Right lobe of liver (tissue), 6 donors: ENCODE measurements at regions not wholly inside any gene's neighbourhood (a gene's known extent, or its start where the extent isn't known, plus 50 kb on each side); places are given as distances from the start of the nearest gene placed in this dataset.
"Not testable (repeated sequence)": the region's sequence is repeated elsewhere in the genome, so short reads cannot be mapped to it uniquely, and the experiment has no call there.

Experiments used
- ATAC-seq, 4 donors: fragments of 200-7000 bp; cut with Tn5 transposase; one replicate each; pipeline ENCODE4 v1.9.1; 2020; ENCODE audit warnings: mild to moderate bottlenecking in 4 of 4, moderate library complexity in 4 of 4
- DNase-seq, 3 donors: peaks; one replicate each; pipeline ENCODE4 v3.0.0-alpha.2; 2020
- H3K27ac ChIP-seq, 3 donors: fragments of 200-600 bp; one replicate each; pipeline ENCODE4 v1.8.0; 2022
- H3K27me3 ChIP-seq, 2 donors: fragments of 200-600 bp; one replicate each; pipeline ENCODE4 v1.8.0; 2022
- H3K36me3 ChIP-seq, 4 donors: fragments of 200-600 bp; sonication (generic) in 1 of 4; one replicate each; pipeline versions ENCODE4 v1.5.1 to v1.8.0; 2017 to 2022; ENCODE audit warnings: control low read depth in 1 of 4
- H3K4me1 ChIP-seq, 4 donors: fragments of 200-600 bp; sonication (generic) in 1 of 4; one replicate each; pipeline versions ENCODE4 v1.5.1 to v1.8.0; 2017 to 2022; ENCODE audit warnings: control low read depth in 1 of 4
- H3K4me3 ChIP-seq, 3 donors: fragments of 200-600 bp; one replicate each; pipeline ENCODE4 v1.8.0; 2022
- H3K9me3 ChIP-seq, 4 donors: fragments of 200-600 bp; sonication (generic) in 1 of 4; one replicate each; pipeline versions ENCODE4 v1.5.1 to v1.8.0; 2017 to 2022; ENCODE audit warnings: control low read depth in 1 of 4
- POLR2A ChIP-seq: fragments of 450-650 bp; IDR thresholded peaks from one replicate; pipeline ENCODE4 v1.6.1; 2017; ENCODE audit warnings: antibody characterized with exemption, mild to moderate bottlenecking
- WGBS: methylation state at CpG from one replicate; pipeline ENCODE4 v1.1.6; 2018; ENCODE audit warnings: low coverage, low lambda C conversion rate; ENCODE audit not compliant: insufficient coverage; ENCODE audit errors: missing lambda C conversion rate; 5-methylcytosine and 5-hydroxymethylcytosine counted together
- intact Hi-C, 2 donors: fragments of 100-400 bp; cut with DNase I; formaldehyde crosslinking; loops; one replicate each; pipeline versions ENCODE4 v1.11.2 to v1.14.1; 2022
- TF ChIP-seq, protein P1 (sequence below), 4 donors: fragments of 200-600 bp in 3 of 4; fragments of 450-650 bp in 1 of 4; IDR thresholded peaks; one replicate each; pipeline versions ENCODE4 v1.5.1 to v1.8.0; 2016 to 2022; ENCODE audit warnings: antibody characterized with exemption in 4 of 4, mild to moderate bottlenecking in 2 of 4
- donor health status: DM: no; HTN: yes; CAD: no.
- donor health status: DM: no; HTN: no; CAD: no.
- donor health status: DM: no; HTN: no; CAD: no.
- donor health status: DM: no; HTN: yes; CAD: no.
- donor health status: DM: no; HTN: yes; CAD: no.

DNA sequence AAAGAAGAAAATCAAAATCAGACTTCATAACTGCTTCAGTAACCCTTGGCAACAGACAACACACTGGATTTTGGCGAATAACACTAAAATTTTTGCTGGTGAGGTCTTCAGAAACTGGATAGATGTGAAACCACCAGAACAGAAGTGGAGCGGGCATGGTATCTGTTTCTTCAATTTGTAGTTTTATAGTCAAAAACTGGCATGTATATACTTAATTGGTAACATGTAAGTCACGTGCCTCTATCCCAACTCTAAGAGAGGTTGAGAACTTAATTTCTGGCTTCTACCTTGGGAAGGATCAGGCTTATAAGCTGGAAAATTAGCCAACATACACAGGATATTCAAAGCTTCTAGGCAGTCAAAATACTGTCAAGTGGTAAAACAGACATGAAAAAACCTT lies 172.6 kb upstream of the CHL1 start:
- TF ChIP-seq POLR2A = no peak
- TF ChIP-seq, protein P1, sequence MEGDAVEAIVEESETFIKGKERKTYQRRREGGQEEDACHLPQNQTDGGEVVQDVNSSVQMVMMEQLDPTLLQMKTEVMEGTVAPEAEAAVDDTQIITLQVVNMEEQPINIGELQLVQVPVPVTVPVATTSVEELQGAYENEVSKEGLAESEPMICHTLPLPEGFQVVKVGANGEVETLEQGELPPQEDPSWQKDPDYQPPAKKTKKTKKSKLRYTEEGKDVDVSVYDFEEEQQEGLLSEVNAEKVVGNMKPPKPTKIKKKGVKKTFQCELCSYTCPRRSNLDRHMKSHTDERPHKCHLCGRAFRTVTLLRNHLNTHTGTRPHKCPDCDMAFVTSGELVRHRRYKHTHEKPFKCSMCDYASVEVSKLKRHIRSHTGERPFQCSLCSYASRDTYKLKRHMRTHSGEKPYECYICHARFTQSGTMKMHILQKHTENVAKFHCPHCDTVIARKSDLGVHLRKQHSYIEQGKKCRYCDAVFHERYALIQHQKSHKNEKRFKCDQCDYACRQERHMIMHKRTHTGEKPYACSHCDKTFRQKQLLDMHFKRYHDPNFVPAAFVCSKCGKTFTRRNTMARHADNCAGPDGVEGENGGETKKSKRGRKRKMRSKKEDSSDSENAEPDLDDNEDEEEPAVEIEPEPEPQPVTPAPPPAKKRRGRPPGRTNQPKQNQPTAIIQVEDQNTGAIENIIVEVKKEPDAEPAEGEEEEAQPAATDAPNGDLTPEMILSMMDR (IDR thresholded peaks at IDR 0.05) = no peak
- Histone ChIP-seq H3K9me3 (no peaks in the 10 kb centered on the region), H3K36me3 (no peaks in the 10 kb centered on the region), H3K4me3 (no peak overlapping the region), H3K4me1 (no peaks in the 10 kb centered on the region), H3K27me3 (no peaks in the 10 kb centered on the region), H3K27ac (no peak overlapping the region)
- ATAC-seq = no peak
- DNase-seq = no peak
- intact Hi-C loops = no loop called here
- 38% methylated on average over 3 of the region's 3 CpGs for WGBS

DNA sequence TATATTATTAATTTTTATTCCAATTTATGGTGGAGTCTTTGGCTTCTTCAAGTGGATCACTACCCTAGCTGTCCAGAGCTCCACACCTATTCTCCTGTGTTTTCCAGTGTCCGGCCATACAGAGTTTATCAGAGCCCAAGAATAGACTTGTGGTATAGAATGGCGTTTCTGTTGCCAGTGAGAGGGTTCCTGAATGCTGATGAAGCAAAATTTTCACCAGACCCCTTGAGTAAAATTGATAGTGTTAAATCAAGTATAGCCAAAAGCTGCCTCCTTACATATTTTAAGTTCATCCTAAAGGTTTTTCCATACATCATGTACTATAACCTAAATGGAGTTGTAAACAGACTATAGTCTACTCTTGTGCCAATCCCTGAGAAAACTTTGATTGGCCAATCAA lies 171.5 kb upstream of the CHL1 start:
- TF ChIP-seq POLR2A = no peak
- H3K4me1 ChIP-seq = no peaks in the 10 kb centered on the region
- H3K4me3 ChIP-seq = no peak overlapping the region
- DNase-seq = no peak
- no peaks in the 10 kb centered on the region for H3K36me3 ChIP-seq
- H3K27ac ChIP-seq = no peak overlapping the region
- no peaks in the 10 kb centered on the region for H3K27me3 ChIP-seq
- WGBS = 43% methylated on average over 2 of the region's 2 CpGs
- intact Hi-C loops = no loop called here
- no peak for ATAC-seq
- H3K9me3 ChIP-seq = no peaks in the 10 kb centered on the region

DNA sequence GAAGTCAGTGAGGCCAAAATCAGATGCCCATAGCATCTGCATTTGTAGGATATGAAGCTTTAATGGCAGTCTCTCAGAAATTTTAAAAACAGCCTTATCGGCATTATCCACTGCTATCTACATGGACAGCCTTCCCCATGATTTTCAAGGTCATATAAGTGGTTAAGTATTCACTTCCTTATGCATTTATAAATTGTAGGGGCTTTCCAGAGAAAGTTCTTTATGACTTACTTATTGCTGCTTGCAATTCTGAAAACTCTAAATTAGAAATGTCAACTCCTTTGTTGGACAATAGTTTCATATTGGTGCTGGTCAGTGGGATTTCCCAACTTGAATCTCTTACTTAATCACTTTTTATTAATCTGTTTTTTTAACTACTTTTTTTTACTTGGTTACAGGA lies 160.6 kb upstream of the CHL1 start:
- H3K4me1 ChIP-seq, DNase-seq, intact Hi-C loops, H3K27ac ChIP-seq, H3K9me3 ChIP-seq, ATAC-seq, H3K27me3 ChIP-seq, H3K36me3 ChIP-seq, H3K4me3 ChIP-seq: not testable (repeated sequence)
- WGBS = 80% methylated on average over 1 of the region's 1 CpG

DNA sequence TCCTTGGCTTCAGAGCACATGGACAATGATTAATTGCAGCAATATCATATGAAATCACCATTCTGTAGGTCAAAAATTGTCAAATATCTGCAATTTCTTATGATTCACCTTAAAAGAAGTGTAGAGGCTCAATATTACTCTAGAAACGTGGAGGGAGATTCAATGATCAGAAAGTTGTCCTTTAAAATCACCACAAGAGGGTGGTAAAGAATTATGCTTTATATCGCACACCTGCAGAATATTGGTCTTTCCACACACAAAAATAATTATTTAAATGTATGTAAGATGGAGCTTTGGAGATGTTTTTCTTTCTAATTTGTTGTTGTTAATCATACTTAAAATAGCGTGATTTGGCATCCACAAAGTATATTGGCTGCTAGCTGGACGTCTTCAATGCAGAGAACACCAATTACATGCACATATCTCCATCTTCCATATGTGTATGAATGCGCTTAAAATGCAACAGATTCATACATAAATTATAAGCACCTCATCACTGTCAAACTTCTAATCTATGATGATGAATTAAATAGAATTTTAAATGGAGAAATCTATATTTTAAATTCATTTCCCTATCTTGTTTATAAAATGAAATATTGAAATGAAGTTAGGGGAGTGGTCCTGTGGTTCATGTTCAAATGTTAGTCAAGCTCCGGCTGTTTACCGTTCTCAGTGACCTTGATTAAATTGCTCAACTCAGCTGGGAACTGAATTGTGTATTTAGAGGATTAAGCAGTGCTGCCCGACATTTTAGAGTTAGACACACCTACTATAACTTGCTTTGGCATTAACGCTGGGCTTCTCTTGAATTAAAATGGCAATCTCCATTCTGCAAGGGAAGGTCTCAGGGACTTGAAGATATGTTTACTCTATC lies 153.5 kb upstream of the CHL1 start:
- WGBS = 27% methylated on average over 9 of the region's 9 CpGs
- DNase-seq, H3K27me3 ChIP-seq, H3K9me3 ChIP-seq, H3K4me3 ChIP-seq, intact Hi-C loops, H3K36me3 ChIP-seq, H3K27ac ChIP-seq: not testable (repeated sequence)
- peak; percentile 74 to 84 (median 78) for ATAC-seq
- TF ChIP-seq, protein P1 (IDR thresholded peaks at IDR 0.05) = peak; percentile 30 to 51 (median 38)
- peaks cover 0 to 12% (median 0%) of the 10 kb centered on the region in 4 donors for H3K4me1 ChIP-seq

DNA sequence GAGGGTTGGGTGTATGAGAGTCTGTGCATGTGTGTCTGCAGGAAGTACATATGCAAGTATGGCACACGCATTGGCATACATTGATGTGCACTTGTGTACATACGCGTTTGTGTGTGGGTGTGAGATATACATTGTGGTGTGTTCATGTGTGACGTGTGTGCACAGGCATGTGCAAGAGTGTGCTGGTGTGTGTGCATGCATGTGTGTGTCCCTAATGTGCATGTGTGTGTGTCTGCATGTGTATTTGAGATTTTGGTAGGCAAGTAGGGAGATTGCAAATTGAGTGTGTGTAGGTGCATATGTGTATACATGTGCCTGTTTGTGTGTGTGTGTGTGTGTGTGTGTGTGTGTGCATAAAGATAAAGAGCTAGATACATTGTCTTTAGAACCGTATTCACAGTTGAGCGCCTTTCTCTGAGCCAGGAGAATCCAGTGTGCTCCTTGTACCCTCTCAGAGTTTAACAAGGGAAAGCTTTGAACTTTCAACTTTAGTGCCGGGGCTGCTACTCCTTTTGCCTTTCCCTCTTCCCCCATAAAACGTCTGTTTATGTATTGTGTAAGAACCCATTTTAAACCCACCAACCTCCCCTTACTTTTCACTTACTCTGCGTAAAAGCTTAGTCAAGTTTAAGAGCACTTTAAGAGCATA lies 152.4 kb upstream of the CHL1 start:
- 37% methylated on average over 6 of the region's 9 CpGs for WGBS
- intact Hi-C loops = no loop called here
- TF ChIP-seq, protein P1 (IDR thresholded peaks at IDR 0.05) = no peak
- TF ChIP-seq POLR2A = no peak
- no peaks in the 10 kb centered on the region for H3K9me3 ChIP-seq
- DNase-seq = no peak
- no peak overlapping the region for H3K27ac ChIP-seq
- no peak overlapping the region for H3K4me3 ChIP-seq
- peaks cover 0 to 12% (median 0%) of the 10 kb centered on the region in 4 donors for H3K4me1 ChIP-seq
- no peaks in the 10 kb centered on the region for H3K27me3 ChIP-seq
- H3K36me3 ChIP-seq = no peaks in the 10 kb centered on the region
- peak in 2 of 4 donors; percentile 12 to 56 for ATAC-seq

DNA sequence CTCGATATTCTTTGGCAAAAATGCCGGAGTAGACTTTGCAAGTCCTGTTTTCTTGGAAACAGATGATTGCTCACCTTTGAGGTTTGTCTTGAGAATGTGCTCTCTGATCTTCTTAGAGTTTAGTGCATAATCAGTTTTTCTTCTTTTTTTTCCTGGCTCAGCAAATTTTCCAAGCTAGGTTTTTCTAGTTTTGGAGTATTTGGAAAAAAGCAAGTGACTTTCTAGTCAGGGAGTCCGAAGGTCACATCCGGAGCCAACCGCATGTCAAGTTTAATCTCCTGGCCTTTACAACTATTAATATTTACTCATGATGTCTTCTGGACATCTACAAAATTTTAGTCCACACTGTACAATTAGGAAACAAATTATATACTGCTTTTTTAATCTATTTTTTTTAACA lies 151.6 kb upstream of the CHL1 start:
- DNase-seq, H3K4me3 ChIP-seq, H3K9me3 ChIP-seq, H3K27ac ChIP-seq, H3K36me3 ChIP-seq, H3K27me3 ChIP-seq, intact Hi-C loops: not testable (repeated sequence)
- WGBS = 40% methylated on average over 5 of the region's 5 CpGs
- peak in 2 of 4 donors; percentile 41 to 58 for ATAC-seq
- peaks cover 0 to 12% (median 0%) of the 10 kb centered on the region in 4 donors for H3K4me1 ChIP-seq
